Transverse colon (tissue), 4 donors: ENCODE measurements at regions not wholly inside any gene's neighbourhood (a gene's known extent, or its start where the extent isn't known, plus 50 kb on each side); places are given as distances from the start of the nearest gene placed in this dataset.
A peak's percentile ranks its signal among the peaks of the same experiment; 100 is the strongest.

Experiments used
- DNase-seq: peaks from one replicate; pipeline ENCODE4 v3.0.0-alpha.2; 2019
- H3K27ac ChIP-seq, 4 donors: fragments of 200-600 bp; sonication (generic); 2 replicates each; pipeline ENCODE4 v1.5.1; 2016 to 2018; ENCODE audit warnings: inconsistent platforms in 4 of 4
- H3K27me3 ChIP-seq: fragments of 200-600 bp; sonication (generic); 2 replicates; pipeline ENCODE4 v1.5.1; 2017; ENCODE audit warnings: inconsistent platforms
- H3K36me3 ChIP-seq, 4 donors: fragments of 200-600 bp; sonication (generic); 2 replicates each; pipeline ENCODE4 v1.5.1; 2017 to 2019; ENCODE audit warnings: inconsistent platforms in 4 of 4
- H3K4me1 ChIP-seq, 4 donors: fragments of 200-600 bp; sonication (generic); 2 replicates each; pipeline ENCODE4 v1.5.1; 2017 to 2020; ENCODE audit warnings: inconsistent platforms in 4 of 4
- H3K4me3 ChIP-seq, 4 donors: fragments of 200-600 bp; sonication (generic); 1 replicate in 1 of 4; 2 replicates in 3 of 4; pipeline versions ENCODE4 v1.5.1 to v1.6.1; 2017 to 2019; ENCODE audit warnings: inconsistent platforms in 4 of 4
- H3K9me3 ChIP-seq, 2 donors: fragments of 200-600 bp; sonication (generic); 2 replicates each; pipeline ENCODE4 v1.5.1; 2017 to 2019; ENCODE audit warnings: inconsistent platforms in 2 of 2
- EP300 ChIP-seq: sonication (generic); formaldehyde crosslinking; IDR thresholded peaks from one replicate; pipeline ENCODE4 v1.6.1; 2017; ENCODE audit warnings: antibody characterized with exemption, low read depth
- POLR2A ChIP-seq: fragments of 450-650 bp; IDR thresholded peaks from one replicate; pipeline ENCODE4 v1.6.1; 2016; ENCODE audit warnings: antibody characterized with exemption, mild to moderate bottlenecking, moderate library complexity
- POLR2AphosphoS5 ChIP-seq, 3 donors: sonication (generic); formaldehyde crosslinking; IDR thresholded peaks; one replicate each; pipeline ENCODE4 v1.6.1; 2016; ENCODE audit warnings: antibody characterized with exemption in 3 of 3
- WGBS, 2 donors: methylation state at CpG; one replicate each; pipeline ENCODE4 v1.1.5; 2018; ENCODE audit warnings: low coverage in 1 of 2; 5-methylcytosine and 5-hydroxymethylcytosine counted together
- in situ Hi-C, 4 donors: fragments of 200-750 bp; cut with MboI; loops; one replicate each; pipeline versions ENCODE4 v1.15.0 to v1.15.1; 2017; ENCODE audit warnings: low sequenced_read_pairs in 3 of 4, low pct_ligation_motif_present in 1 of 4, low pct_unique_long_range_greater_than_20kb in 1 of 4
- intact Hi-C: fragments of 100-400 bp; cut with DNase I; formaldehyde crosslinking; loops from one replicate; pipeline ENCODE4 v1.15.1; 2023; ENCODE audit warnings: low total_unique reads
- TF ChIP-seq, protein P1 (sequence below), 5 experiments: fragments of 200-600 bp in 3 of 5; fragments of 450-650 bp in 2 of 5; sonication (generic) in 3 of 5; IDR thresholded peaks; 1 replicate in 2 of 5; 2 replicates in 3 of 5; pipeline ENCODE4 v1.5.1; 2016 to 2017; ENCODE audit warnings: antibody characterized with exemption in 5 of 5, inconsistent platforms in 3 of 5, mild to moderate bottlenecking in 2 of 5, moderate library complexity in 1 of 5

DNA sequence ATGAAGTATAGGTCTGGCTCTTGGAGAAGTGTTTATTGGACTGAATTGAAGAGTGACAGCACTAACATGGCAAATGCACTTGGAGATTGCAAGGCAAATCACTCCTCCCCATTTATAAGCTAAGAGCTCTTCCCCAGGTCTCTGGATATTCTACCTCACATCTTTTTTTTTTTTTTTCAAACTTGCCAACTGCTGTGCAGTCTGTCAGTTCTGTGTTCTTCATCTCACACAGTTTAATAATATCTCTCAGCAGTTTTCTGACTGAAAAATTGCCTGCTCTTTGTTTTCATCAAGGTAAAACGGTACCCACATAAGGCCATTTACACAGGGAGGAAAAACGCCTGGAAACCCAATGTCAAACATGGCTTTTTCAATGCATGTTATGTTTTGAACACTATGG is 186.1 kb upstream of the B3GALT2 start:
- TF ChIP-seq, protein P1, sequence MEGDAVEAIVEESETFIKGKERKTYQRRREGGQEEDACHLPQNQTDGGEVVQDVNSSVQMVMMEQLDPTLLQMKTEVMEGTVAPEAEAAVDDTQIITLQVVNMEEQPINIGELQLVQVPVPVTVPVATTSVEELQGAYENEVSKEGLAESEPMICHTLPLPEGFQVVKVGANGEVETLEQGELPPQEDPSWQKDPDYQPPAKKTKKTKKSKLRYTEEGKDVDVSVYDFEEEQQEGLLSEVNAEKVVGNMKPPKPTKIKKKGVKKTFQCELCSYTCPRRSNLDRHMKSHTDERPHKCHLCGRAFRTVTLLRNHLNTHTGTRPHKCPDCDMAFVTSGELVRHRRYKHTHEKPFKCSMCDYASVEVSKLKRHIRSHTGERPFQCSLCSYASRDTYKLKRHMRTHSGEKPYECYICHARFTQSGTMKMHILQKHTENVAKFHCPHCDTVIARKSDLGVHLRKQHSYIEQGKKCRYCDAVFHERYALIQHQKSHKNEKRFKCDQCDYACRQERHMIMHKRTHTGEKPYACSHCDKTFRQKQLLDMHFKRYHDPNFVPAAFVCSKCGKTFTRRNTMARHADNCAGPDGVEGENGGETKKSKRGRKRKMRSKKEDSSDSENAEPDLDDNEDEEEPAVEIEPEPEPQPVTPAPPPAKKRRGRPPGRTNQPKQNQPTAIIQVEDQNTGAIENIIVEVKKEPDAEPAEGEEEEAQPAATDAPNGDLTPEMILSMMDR (IDR thresholded peaks at IDR 0.05): no peak
- TF ChIP-seq POLR2A (no peak), POLR2AphosphoS5 (IDR thresholded peaks at IDR 0.05) (no peak), EP300 (no peak)
- no peaks in the 10 kb centered on the region for H3K36me3 ChIP-seq
- H3K27me3 ChIP-seq: no peaks in the 10 kb centered on the region
- H3K4me1 ChIP-seq: no peaks in the 10 kb centered on the region
- 86 to 93% methylated on average over 2 of the region's 2 CpGs for whole genome bisulfite sequencing, 2 donors
- H3K4me3 ChIP-seq: no peak overlapping the region
- in situ Hi-C loops (no loop called here), intact Hi-C loops (no loop called here)
- DNase-seq: no peak
- no peak overlapping the region for H3K27ac ChIP-seq
- H3K9me3 ChIP-seq: peaks cover 0 to 3% of the 10 kb centered on the region in 2 donors

DNA sequence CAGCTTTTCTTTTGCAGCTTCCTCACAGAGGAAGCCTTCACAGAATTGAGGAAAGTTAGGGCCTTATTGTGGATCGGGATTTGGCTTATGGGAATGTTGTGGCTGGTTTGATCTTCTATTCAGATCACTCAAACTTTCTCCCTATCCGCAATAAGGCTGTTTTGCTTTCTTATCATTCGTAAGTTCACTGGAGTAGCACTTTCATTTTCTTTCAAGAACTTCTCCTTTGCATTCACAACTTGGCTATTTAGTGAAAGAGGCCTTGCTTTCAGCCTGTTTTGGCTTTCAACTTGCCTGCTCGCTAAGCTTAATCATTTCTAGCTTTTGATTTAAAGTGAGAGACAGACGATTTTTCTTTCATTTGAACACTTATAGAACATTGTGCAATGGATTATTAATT is 181.9 kb upstream of the B3GALT2 start:
- no peak for DNase-seq
- intact Hi-C loops (no loop called here), in situ Hi-C loops (no loop called here)
- 66 to 77% methylated on average over 5 of the region's 5 CpGs for WGBS, 2 donors
- no peaks in the 10 kb centered on the region for H3K36me3 ChIP-seq
- H3K27ac ChIP-seq: no peak overlapping the region
- H3K9me3 ChIP-seq: peaks cover 0 to 3% of the 10 kb centered on the region in 2 donors
- no peaks in the 10 kb centered on the region for H3K27me3 ChIP-seq
- H3K4me1 ChIP-seq: no peaks in the 10 kb centered on the region
- H3K4me3 ChIP-seq: peak overlapping the region in 1 of 4 donors; percentile 15
- TF ChIP-seq POLR2A: no peak
- TF ChIP-seq EP300: no peak
- no peak for TF ChIP-seq POLR2AphosphoS5 (IDR thresholded peaks at IDR 0.05)
- TF ChIP-seq, protein P1 (IDR thresholded peaks at IDR 0.05): no peak

DNA sequence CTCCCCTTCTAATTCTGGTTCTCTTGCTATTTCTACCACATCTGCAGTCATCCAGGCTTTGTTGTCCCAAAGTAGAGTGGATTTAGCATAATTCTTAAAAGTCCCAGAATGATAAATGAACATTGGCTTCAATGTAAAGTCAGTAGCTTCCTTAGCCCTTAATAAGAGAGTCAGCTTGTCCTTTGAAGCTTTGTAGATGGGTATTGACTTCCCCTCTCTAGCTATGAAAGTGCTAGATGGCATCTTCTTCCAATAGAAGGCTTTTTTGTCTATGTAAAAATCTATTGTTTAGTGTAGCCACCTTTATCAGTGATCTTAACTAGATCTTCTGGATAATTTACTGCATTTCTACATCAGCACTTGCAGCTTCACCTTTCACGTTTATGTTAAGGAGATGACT is 181.4 kb upstream of the B3GALT2 start:
- no peaks in the 10 kb centered on the region for H3K27me3 ChIP-seq
- DNase-seq: no peak
- H3K4me1 ChIP-seq: no peaks in the 10 kb centered on the region
- no peak overlapping the region for H3K27ac ChIP-seq
- in situ Hi-C loops: no loop called here
- no peaks in the 10 kb centered on the region for H3K36me3 ChIP-seq
- peaks cover 0 to 3% of the 10 kb centered on the region in 2 donors for H3K9me3 ChIP-seq
- H3K4me3 ChIP-seq: peak overlapping the region in 1 of 4 donors; percentile 15
- TF ChIP-seq, protein P1 (IDR thresholded peaks at IDR 0.05): no peak
- TF ChIP-seq POLR2A (no peak), POLR2AphosphoS5 (IDR thresholded peaks at IDR 0.05) (no peak), EP300 (no peak)
- 47 to 80% methylated on average over 1 of the region's 1 CpG for WGBS, 2 donors
- intact Hi-C loops: no loop called here

DNA sequence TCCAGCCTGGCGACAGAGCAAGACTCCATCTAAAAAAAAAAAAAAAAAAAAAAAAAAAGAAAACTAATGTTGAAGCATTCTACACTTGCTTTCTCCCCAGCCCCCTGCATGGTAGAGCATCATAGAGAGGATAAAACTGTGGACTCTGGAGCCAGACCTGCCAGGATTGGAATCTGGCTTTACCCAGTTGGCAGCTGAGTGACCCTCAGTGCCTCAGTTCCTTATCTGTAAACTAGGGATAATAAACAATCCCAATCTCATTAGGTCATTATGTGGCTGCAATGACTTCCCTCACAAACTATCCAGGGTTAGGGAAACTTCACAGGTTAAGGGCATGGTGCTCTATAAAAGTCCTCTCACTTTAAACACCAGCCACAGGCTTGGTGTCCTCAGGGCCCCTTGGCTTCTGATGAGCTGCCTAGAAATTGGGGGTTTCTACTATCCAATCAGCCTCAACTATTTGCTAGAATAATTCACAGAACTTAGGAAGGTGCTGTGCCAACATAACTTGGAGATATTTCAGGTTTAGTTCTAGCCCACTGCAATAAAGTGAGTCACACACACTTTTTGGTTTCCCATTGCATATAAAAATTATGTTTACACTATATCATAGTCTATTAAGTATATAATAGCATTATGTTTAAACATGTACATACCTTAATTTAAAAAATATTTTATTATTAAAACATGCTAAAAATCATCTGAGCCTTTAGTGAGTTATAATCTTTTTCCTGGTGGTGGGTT is 180.5 kb upstream of the B3GALT2 start:
- Histone ChIP-seq H3K9me3 (peaks cover 0 to 3% of the 10 kb centered on the region in 2 donors), H3K4me3 (no peak overlapping the region), H3K4me1 (no peaks in the 10 kb centered on the region), H3K36me3 (no peaks in the 10 kb centered on the region), H3K27ac (no peak overlapping the region), H3K27me3 (no peaks in the 10 kb centered on the region)
- intact Hi-C loops (no loop called here), in situ Hi-C loops (no loop called here)
- TF ChIP-seq EP300 (no peak), POLR2AphosphoS5 (IDR thresholded peaks at IDR 0.05) (no peak), POLR2A (no peak)
- TF ChIP-seq, protein P1 (IDR thresholded peaks at IDR 0.05): no peak
- DNase-seq: no peak
- no CpG with 5 or more reads among the region's 1 CpG for WGBS, 2 donors
